ENCODE measurements at regions not wholly inside any gene's neighbourhood (a gene's known extent, or its start where the extent isn't known, plus 50 kb on each side); places are given as distances from the start of the nearest gene placed in this dataset.

DNA sequence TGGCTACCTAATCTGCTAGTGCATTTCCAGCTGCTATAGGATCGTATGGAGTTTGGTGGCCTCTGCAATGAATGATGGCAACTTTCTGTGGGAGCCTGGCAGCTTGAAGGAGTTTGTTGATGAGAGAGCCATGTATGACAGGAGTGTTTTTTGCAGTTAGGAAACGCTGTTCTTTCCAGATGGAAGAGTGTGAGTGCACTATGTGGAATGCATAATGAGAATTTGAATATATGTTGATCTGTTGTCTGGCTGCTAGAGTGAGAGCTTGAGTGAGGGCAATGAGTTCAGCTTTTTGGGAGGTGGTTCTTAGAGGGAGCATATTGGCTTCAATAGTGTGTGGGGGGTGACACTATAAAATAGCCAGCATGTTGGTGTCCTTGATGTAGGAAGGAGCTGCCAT, 51.0 kb upstream of the APOBEC4 start:
- no peak overlapping the region for H2AFZ ChIP-seq (ENCODE audit: low read length)

More for the DNA sequence above, 51.0 kb upstream of the APOBEC4 start:
- H4K20me1 ChIP-seq (ENCODE audit: insufficient read depth, low read depth, low read length): no peaks in the 10 kb centered on the region
- no peaks in the 10 kb centered on the region for H3K27me3 ChIP-seq (ENCODE audit: low read length)
- no peak overlapping the region for H3K27ac ChIP-seq (ENCODE audit: low read length)
- no peaks in the 10 kb centered on the region for H3K9me3 ChIP-seq (ENCODE audit: low read length)
- DNase-seq: no peak
- H3K79me2 ChIP-seq (ENCODE audit: low read length): no peaks in the 10 kb centered on the region
- H3K4me3 ChIP-seq (ENCODE audit: low read length): no peak overlapping the region
- no peaks in the 10 kb centered on the region for H3K4me1 ChIP-seq (ENCODE audit: low read length)
- H3K36me3 ChIP-seq (ENCODE audit: insufficient read depth, low read length): no peaks in the 10 kb centered on the region
- no peak overlapping the region for H3K4me2 ChIP-seq (ENCODE audit: low read depth, low read length, poor library complexity, severe bottlenecking)
- H3K9me2 ChIP-seq (replicated peaks; ENCODE audit: insufficient read depth, low read length): no peaks in the 10 kb centered on the region
- H3K9ac ChIP-seq (ENCODE audit: low read length): no peak overlapping the region
